NT2/D1 (cell line): ENCODE measurements at regions not wholly inside any gene's neighbourhood (a gene's known extent, or its start where the extent isn't known, plus 50 kb on each side); places are given as distances from the start of the nearest gene placed in this dataset.
"Not testable (repeated sequence)": the region's sequence is repeated elsewhere in the genome, so short reads cannot be mapped to it uniquely, and the experiment has no call there.

Experiments
- DNase-seq: peaks from one replicate; pipeline ENCODE4 v3.0.0-alpha.2; 2011; ENCODE audit warnings: low read depth, low spot score
- H3K27me3 ChIP-seq: 2 replicates; pipeline ENCODE4 v1.6.0; 2011; ENCODE audit warnings: mild to moderate bottlenecking; ENCODE audit not compliant: insufficient read length, insufficient read depth
- H3K36me3 ChIP-seq: 2 replicates; pipeline ENCODE4 v1.6.1; 2011; ENCODE audit warnings: mild to moderate bottlenecking, low read length, mixed read lengths; ENCODE audit not compliant: insufficient read depth, insufficient read length
- H3K4me1 ChIP-seq: 2 replicates; pipeline ENCODE4 v1.5.1; 2011; ENCODE audit not compliant: insufficient read depth, insufficient read length
- H3K4me3 ChIP-seq: 2 replicates; pipeline ENCODE4 v1.5.1; 2011; ENCODE audit warnings: low read depth; ENCODE audit not compliant: insufficient read length
- H3K9ac ChIP-seq: 2 replicates; pipeline ENCODE4 v1.6.0; 2011; ENCODE audit warnings: low read depth; ENCODE audit not compliant: insufficient read length
- H3K9me3 ChIP-seq: 2 replicates; pipeline ENCODE4 v1.5.1; 2011; ENCODE audit warnings: mild to moderate bottlenecking, low read length; ENCODE audit not compliant: insufficient read depth
- SUZ12 ChIP-seq: IDR thresholded peaks from 2 replicates; pipeline ENCODE4 v1.6.1; 2011; ENCODE audit not compliant: insufficient read length, insufficient read depth; ENCODE audit errors: extremely low read depth
- YY1 ChIP-seq: IDR thresholded peaks from 2 replicates; pipeline ENCODE4 v1.6.1; 2011; ENCODE audit not compliant: insufficient read length, insufficient read depth
- ZNF274 ChIP-seq: IDR thresholded peaks from 2 replicates; pipeline ENCODE4 v1.6.1; 2011; ENCODE audit warnings: mild to moderate bottlenecking, low read depth, low read length

- H3K27me3 ChIP-seq, result no peaks in the 10 kb centered on the region
- H3K4me3 ChIP-seq, result no peak overlapping the region
- no peaks in the 10 kb centered on the region for H3K4me1 ChIP-seq
- H3K9ac ChIP-seq, result no peak overlapping the region
- TF ChIP-seq ZNF274 (no peak), SUZ12 (no peak), YY1 (no peak)
- no peaks in the 10 kb centered on the region for H3K9me3 ChIP-seq
- no peak for DNase-seq
- H3K36me3 ChIP-seq, result no peaks in the 10 kb centered on the region
Observed at GRCh38 chr11:103735497-103736032, 300.9 kb upstream of the DDI1 start.

GRCh38 chr11:103736315-103737036 lies 300.0 kb upstream of the DDI1 start:
- H3K9me3 ChIP-seq, result no peaks in the 10 kb centered on the region
- no peak for TF ChIP-seq YY1
- no peak overlapping the region for H3K4me3 ChIP-seq
- H3K9ac ChIP-seq, result no peak overlapping the region
- H3K27me3 ChIP-seq, result no peaks in the 10 kb centered on the region
- no peaks in the 10 kb centered on the region for H3K4me1 ChIP-seq
- DNase-seq, result no peak
- H3K36me3 ChIP-seq, result no peaks in the 10 kb centered on the region

GRCh38 chr11:103737037-103737622 lies 299.3 kb upstream of the DDI1 start:
- Histone ChIP-seq H3K9me3 (no peaks in the 10 kb centered on the region), H3K4me1 (no peaks in the 10 kb centered on the region), H3K9ac (no peak overlapping the region), H3K4me3 (no peak overlapping the region), H3K36me3 (no peaks in the 10 kb centered on the region), H3K27me3 (no peaks in the 10 kb centered on the region)
- DNase-seq, result no peak
- TF ChIP-seq ZNF274 (no peak), YY1 (no peak), SUZ12 (no peak)

GRCh38 chr11:103737747-103738146 lies 298.7 kb upstream of the DDI1 start:
- TF ChIP-seq YY1 (no peak), ZNF274 (no peak), SUZ12 (no peak)
- H3K9ac ChIP-seq, result no peak overlapping the region
- H3K36me3 ChIP-seq, result no peaks in the 10 kb centered on the region
- no peak for DNase-seq
- no peaks in the 10 kb centered on the region for H3K27me3 ChIP-seq
- no peaks in the 10 kb centered on the region for H3K4me1 ChIP-seq
- H3K4me3 ChIP-seq, result no peak overlapping the region
- no peaks in the 10 kb centered on the region for H3K9me3 ChIP-seq

GRCh38 chr11:103739074-103739796 lies 297.2 kb upstream of the DDI1 start:
- not testable (repeated sequence) for DNase-seq, H3K27me3 ChIP-seq, H3K9me3 ChIP-seq, H3K4me1 ChIP-seq, H3K36me3 ChIP-seq
- H3K4me3 ChIP-seq, result peak overlapping the region; percentile 21
- peak overlapping the region; percentile 50 for H3K9ac ChIP-seq

- no peaks in the 10 kb centered on the region for H3K9me3 ChIP-seq
- no peaks in the 10 kb centered on the region for H3K4me1 ChIP-seq
- no peak for DNase-seq
- TF ChIP-seq SUZ12, result no peak
- TF ChIP-seq YY1, result no peak
- TF ChIP-seq ZNF274, result no peak
- H3K36me3 ChIP-seq, result no peaks in the 10 kb centered on the region
- H3K9ac ChIP-seq, result no peak overlapping the region
- H3K4me3 ChIP-seq, result no peak overlapping the region
- H3K27me3 ChIP-seq, result no peaks in the 10 kb centered on the region
Observed at GRCh38 chr11:103744496-103745153, 291.8 kb upstream of the DDI1 start.

GRCh38 chr11:103749158-103749557 lies 287.3 kb upstream of the DDI1 start:
- TF ChIP-seq SUZ12 (no peak), ZNF274 (no peak), YY1 (no peak)

More at GRCh38 chr11:103749158-103749557, 287.3 kb upstream of the DDI1 start:
- Histone ChIP-seq H3K9ac (no peak overlapping the region), H3K4me3 (no peak overlapping the region), H3K9me3 (no peaks in the 10 kb centered on the region), H3K36me3 (no peaks in the 10 kb centered on the region), H3K27me3 (no peaks in the 10 kb centered on the region), H3K4me1 (no peaks in the 10 kb centered on the region)
- no peak for DNase-seq
